Inferior parietal cortex (tissue), 1 donor: ENCODE measurements at regions not wholly inside any gene's neighbourhood (a gene's known extent, or its start where the extent isn't known, plus 50 kb on each side); places are given as distances from the start of the nearest gene placed in this dataset.

ENCODE experiments used
- DNase-seq: peaks from one replicate; pipeline ENCODE4 v3.0.0-alpha.2; 2016; ENCODE audit errors: extremely low spot score

GRCh38 chr13:105073041-105073440 is 1462.4 kb downstream of the EFNB2 start:
- no peak for DNase-seq

- DNase-seq: no peak
Measured at GRCh38 chr13:105070452-105070851, 1465.0 kb downstream of the EFNB2 start.

DNA sequence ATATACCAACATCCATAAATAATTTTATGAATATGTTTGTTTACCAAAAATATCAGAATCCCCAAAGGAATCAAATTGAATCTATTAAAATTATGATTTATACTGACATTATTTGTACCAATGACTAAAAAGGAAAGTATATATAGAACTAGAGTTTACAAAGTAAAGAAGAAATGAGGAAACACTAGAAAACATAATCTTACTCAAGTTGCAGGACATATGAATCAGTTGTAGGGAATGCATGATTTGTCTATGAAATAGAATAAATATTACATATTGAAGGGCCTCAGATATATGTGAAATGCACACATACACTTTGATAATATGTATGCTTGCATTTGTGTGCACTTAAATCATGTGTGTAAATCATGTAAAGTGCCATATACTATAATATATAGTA is 1466.4 kb downstream of the EFNB2 start:
- DNase-seq: no peak

- no peak for DNase-seq
Measured at GRCh38 chr13:105063676-105064075, 1471.8 kb downstream of the EFNB2 start.

- no peak for DNase-seq
Measured at GRCh38 chr13:105059786-105060185, 1475.7 kb downstream of the EFNB2 start.

DNA sequence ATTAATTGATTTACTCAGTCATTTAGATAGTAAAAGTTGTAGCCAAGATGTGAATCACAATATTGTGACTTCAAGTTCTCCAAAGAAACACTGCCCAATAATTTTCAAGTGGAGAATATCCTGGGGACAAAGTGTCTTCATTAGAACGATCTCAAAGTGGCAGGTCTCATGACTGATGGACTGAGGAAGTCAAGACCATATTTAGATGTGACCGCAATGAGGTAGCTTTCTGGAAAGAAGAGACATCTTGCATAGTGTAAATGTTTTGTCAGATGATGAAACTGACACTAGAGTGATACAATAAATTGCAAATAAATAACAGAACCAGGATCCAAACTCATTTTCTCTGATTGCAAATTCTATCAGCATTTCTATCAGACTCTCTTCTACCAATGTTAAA is 1476.9 kb downstream of the EFNB2 start:
- no peak for DNase-seq

GRCh38 chr13:105052711-105053110 is 1482.8 kb downstream of the EFNB2 start:
- no peak for DNase-seq

- no peak for DNase-seq
Measured at GRCh38 chr13:105050686-105051085, 1484.8 kb downstream of the EFNB2 start.

- DNase-seq: no peak
Measured at GRCh38 chr13:105048677-105049076, 1486.8 kb downstream of the EFNB2 start.

DNA sequence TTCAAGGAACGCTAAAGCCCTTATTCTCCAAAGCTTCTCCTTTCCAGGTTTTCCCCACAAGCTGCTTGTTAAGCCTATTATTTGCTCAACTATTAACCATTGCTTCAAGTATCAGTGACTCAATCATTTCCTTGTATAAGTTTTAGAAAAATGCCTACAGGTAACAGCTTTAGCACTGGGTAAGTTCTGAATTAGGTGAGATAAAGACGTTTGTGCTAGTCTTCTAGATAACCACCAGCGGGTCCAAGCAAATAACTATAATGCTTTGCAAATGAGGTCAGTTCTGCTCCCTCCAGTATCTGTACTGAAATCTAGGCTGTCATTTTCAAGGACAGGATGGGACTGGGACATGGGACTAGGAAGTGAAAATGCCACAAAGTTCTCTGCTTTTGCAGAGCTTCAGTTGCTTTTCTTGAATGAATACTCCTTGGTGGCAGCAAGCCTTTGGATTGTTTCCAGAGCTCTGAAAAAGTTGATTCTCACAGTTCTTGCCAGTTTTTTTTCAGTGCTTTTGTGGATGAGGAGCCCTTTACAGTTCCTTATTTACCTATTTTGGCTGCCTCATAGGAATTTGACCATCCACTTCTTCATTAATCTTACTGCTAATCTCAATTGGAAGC is 1487.7 kb downstream of the EFNB2 start:
- DNase-seq: no peak

- DNase-seq: no peak
Measured at GRCh38 chr13:105037110-105037509, 1498.4 kb downstream of the EFNB2 start.

GRCh38 chr13:105035092-105035491 is 1500.4 kb downstream of the EFNB2 start:
- DNase-seq: no peak

GRCh38 chr13:105033999-105034398 is 1501.5 kb downstream of the EFNB2 start:
- DNase-seq: no peak

- DNase-seq: no peak
Measured at GRCh38 chr13:105031306-105031705, 1504.2 kb downstream of the EFNB2 start.

- DNase-seq: no peak
Measured at GRCh38 chr13:105030851-105031250, 1504.6 kb downstream of the EFNB2 start.

DNA sequence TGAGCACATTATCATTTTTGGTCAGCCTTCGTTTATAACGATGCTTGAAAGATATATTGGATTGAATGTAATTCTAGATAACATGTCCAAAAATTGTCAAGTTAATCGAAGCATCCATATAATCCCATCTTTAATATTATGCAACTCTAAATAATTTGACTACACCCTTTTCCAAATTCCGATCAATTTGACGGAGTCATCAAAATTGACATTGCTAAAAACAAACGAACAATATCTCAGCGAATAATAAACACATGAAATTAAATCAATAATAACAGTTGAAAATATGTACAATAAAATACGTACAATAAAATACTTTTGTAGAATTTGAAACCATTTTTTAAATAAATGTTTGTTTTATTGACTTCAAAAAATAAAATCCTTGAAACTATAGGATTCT is 1516.4 kb downstream of the EFNB2 start:
- DNase-seq: no peak

GRCh38 chr13:105016266-105016665 is 1519.2 kb downstream of the EFNB2 start:
- DNase-seq: no peak

- no peak for DNase-seq
Measured at GRCh38 chr13:105008604-105009003, 1526.9 kb downstream of the EFNB2 start.

- no peak for DNase-seq
Measured at GRCh38 chr13:105007166-105007808, 1528.2 kb downstream of the EFNB2 start.

DNA sequence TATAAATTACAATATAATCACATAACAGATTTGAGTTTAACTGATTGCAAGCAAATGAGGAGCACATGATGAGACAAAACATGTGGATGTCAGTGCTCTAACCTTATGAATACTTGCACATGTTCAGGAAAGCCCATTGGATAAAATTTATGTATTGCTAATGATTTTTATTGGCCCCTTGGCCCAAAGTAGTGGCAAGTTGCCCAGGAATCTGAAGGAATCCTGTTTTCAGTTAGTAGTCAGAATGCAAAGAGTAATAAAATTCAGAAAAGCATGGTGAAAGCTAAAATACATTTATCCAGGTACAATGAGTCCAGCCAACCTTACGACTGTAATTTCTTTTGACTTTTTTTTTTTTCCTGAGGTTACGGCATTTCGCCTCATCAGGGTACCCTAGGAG is 1539.4 kb downstream of the EFNB2 start:
- DNase-seq: no peak

DNA sequence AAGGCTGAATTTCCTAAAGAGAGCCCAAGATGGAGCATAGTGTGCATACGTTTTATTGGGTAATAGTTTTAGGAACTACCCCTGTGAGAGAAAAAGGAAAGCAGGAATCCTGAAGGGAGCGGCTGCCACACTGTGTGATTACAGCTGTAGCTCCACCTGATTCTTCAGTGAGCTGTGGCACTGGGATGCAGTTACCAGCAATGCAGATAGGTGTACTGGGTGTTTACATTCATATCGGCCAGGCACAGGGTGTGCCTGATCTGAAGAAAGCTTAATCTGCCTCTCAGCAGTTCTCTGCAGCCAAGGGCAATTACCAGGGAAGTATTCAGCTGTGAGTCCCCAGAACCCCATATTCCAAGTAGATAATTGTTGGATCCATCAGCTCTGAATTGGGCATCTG is 1541.8 kb downstream of the EFNB2 start:
- no peak for DNase-seq

- DNase-seq: no peak
Measured at GRCh38 chr13:104987621-104988020, 1547.8 kb downstream of the EFNB2 start.

GRCh38 chr13:104984296-104984818 is 1551.1 kb downstream of the EFNB2 start:
- DNase-seq: no peak

DNA sequence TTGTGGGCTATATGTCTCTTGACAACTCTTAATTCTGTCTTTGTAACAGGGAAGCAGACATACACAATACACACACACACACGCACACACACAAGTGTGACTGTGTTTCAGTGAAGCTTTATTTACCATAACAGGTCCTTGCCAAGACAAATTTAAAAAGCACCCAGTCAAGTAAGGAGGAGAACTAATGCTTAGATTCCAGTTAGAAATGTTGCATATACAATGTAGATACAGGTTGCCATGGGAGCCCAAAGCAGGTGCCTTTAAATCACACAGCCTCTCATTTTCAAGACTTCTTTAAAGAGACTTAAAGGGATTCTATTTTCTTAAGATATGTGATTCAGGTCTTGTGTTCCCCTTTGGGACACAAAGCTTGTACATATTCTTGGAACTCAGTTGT is 1551.9 kb downstream of the EFNB2 start:
- no peak for DNase-seq
